GM08714 (cell line): ENCODE measurements at regions not wholly inside any gene's neighbourhood (a gene's known extent, or its start where the extent isn't known, plus 50 kb on each side); places are given as distances from the start of the nearest gene placed in this dataset.

Experiments used
- H3K4me3 ChIP-seq: fragments of 200-500 bp; sonication (Bioruptor generic); 2 replicates; pipeline ENCODE4 v1.5.1; 2014; ENCODE audit warnings: mild to moderate bottlenecking, low read length, inconsistent platforms
- ZNF274 ChIP-seq: IDR thresholded peaks from 2 replicates; pipeline ENCODE4 v1.6.1; 2012; ENCODE audit warnings: mild to moderate bottlenecking, low read depth, low read length

DNA sequence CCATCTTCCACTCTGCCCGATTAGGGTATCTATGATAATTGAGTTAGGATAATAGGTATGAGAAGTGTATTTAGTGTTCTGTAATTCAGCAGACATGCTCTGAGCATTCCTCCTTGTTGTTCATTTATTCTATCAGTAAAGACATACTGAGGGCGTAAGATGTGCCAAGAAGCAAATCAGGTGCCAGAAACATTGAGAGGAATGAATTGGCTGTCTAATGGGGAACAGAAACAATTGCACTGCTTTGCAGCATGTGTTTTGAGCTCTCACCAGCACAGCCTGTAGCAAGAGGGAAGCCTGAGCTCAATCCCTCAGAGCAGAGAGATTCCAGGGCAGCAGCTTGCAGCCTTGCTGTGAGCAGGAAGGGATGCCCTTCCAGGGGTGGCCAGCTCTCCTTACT lies 589.3 kb downstream of the BCL11B start:
- TF ChIP-seq ZNF274, result no peak
- H3K4me3 ChIP-seq, result no peak overlapping the region

DNA sequence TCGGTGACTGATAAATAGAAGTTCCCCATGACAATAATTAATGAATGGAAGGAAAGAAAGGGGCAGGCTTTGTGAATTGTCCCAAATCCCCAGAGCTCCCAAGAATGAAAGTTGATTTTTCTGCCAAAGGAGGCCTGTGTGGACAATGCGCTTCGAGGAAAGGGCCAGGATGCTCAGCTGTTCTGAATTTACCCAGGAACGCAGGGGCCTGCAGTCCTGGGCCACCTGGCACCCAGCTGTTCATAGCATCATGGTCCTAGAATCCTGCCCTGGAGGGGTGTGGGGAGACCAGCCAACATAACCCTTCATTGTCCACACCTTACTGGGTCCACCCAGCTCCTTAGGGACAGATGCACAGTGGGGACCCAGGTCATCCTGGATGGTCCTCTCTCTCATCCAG lies 587.5 kb downstream of the BCL11B start:
- no peak overlapping the region for H3K4me3 ChIP-seq
- no peak for TF ChIP-seq ZNF274

DNA sequence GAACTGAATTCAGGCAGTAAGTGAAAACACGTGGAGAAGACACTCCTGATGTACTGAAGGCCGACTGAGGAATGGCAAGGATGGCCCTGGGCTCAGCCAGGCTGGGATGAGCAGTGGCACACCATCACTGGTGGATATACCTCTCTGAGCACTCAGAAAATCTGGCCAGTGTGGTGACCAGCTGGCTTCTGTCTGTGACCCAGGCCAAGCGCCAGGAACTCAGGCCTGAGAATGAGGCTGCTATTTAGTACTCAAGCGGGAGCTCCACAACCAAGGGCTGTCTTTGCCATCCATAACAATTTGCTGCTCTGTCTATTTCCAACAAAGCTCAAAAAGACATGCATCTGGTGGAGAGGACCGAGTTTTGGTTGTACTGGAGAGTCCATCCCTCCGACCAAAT lies 586.3 kb downstream of the BCL11B start:
- no peak for TF ChIP-seq ZNF274

DNA sequence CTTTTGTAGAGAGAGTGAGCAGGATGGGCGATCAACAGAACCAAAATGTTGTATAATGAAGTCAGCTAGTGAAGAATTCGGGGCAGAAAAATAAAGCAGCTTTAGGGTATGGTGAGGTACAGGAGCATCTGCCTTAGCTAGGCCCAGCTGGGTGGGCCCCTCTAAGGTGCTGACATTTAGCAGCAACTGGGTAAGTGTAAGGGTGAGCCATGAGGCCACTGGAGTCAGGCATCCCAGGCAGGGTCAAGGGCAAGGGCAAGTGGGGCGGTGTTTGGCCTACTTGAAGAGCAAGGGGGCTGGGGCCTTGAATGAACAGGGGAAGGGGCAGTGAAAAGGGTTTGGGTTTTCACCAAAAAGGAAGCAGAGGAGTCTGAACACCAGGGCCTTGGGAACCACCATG lies 583.6 kb downstream of the BCL11B start:
- H3K4me3 ChIP-seq, result no peak overlapping the region
- TF ChIP-seq ZNF274, result no peak

More for the DNA sequence above, 586.3 kb downstream of the BCL11B start:
- no peak overlapping the region for H3K4me3 ChIP-seq

DNA sequence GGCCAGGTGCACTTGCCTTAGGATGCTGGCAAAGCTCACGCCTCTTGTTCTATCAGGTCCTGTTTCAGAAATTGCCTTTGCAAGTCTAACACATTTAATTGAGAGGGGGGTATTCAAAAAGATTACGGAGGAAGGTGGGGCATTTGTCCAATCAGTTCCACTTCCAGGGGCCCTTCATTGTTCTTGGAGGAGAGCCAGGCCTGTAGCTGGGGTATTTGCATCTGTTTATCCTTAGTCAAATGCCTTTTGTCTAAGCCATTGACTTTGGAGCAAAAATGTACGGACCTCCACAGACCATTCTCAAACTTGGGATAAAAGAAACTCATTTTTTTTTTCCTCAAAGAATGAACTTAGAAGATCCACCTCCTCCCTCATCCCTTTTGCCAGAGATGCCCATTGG lies 582.0 kb downstream of the BCL11B start:
- H3K4me3 ChIP-seq, result no peak overlapping the region
- TF ChIP-seq ZNF274, result no peak

DNA sequence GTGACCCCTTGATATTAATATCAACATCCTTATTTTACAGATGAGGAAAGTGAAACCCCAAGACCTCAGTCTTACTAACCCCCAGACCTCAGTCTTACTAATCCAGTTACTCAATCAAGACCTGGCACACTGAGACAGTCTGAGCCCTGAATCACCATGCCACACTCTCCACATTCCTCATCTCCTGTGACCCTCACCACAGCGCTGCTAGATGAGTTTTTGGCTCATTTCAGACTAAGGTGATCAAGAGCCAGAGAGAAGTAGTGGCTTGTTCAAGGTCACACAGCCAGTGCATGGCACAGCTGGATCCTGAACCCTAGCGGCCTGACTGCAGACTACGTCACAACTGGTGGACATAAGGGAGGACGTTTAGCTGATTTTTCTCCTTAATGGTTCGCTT lies 579.2 kb downstream of the BCL11B start:
- H3K4me3 ChIP-seq, result no peak overlapping the region
- TF ChIP-seq ZNF274, result no peak

DNA sequence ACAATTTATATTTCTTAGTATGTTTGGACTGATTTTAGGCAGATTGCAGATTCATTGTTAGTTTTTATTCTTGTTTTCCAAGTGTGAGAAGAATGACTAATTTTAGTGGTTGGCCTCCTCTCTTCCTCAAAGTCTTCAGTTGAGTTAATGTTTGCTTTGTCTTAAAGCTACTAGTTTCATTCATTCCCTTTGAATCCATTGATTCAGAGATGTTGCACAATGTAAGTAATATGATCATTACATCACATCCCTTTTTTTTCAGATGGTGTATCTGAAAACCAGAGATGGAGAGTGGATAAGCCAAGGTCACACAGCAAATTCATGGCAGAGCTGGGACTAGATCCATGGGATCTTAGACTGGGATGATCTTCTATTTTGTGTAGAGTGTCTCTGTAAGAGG lies 577.5 kb downstream of the BCL11B start:
- no peak for TF ChIP-seq ZNF274
- H3K4me3 ChIP-seq, result no peak overlapping the region

DNA sequence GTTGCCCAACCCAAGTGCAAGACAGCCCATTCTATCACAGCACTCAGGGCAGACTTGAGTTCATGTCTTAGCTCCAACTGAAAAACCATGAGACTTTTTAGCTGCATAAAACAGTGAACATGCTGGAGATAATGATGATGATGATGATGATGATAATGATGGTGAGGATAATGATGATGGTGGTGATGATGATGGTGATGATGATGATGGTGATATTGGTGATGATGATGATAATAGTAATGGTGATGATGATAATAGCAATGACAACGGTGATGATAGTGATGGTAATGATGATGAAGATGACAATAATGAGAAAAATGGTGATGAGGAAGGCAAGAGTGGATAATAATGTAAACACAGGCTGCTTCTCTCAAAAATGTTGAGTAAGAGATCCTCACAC lies 576.2 kb downstream of the BCL11B start:
- TF ChIP-seq ZNF274, result no peak
- H3K4me3 ChIP-seq, result no peak overlapping the region

DNA sequence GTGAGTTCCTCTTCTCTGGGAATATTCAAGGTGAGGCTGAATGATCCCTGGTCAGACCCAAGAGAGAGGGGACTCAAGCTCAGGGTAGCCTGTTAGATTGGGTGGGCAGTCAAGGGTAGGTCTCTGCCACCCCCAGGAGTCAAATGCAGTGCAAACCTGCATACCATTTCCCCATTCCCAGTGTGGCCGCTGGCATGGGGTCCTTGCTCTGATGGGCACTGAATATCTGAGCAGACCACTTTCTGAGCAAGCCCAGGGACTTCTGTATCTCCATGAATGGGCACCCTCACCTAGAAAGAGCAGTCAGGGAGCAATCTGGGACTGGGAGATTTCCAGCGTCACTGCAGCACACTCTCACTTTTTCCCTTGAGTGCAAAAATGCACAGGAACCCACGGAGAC lies 573.7 kb downstream of the BCL11B start:
- no peak for TF ChIP-seq ZNF274
- H3K4me3 ChIP-seq, result no peak overlapping the region

DNA sequence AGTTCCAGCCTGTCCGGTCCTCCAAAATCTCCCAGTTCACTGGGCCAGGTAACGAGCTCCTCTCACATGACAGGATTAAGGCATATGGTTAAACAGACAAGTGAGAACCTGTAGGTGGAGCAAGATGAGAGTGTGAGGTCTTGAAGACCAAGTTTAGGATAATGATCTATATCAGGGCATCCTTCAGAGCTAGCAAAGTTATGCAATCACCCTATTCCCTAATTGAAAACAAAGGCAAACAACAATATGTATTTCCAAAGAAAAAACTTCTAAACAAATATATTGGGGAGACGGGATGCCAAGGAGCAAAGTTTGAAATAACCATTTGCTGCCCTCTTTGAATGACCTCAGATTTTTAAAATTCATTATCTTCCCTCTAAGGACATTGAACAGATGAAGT lies 571.2 kb downstream of the BCL11B start:
- no peak for TF ChIP-seq ZNF274

DNA sequence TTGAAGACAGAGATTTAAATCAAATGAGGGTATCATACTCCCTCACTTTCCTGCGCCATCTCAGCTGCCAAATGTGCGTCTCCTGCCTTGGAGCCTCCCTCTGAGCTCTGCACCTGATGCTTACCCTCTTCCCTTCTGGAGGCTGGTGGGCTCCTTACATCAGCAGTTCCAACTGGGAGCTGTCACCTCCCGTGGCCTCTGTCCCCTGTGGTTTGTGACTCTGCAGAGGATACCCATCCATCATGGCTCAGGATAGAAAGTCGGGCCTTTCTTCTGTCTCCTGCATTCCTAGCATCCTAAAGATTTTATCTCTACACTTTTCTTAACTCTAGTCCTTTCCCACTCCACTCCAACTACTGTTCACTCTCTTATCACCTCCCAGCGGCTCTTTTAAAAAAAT lies 570.6 kb downstream of the BCL11B start:
- H3K4me3 ChIP-seq, result no peak overlapping the region
- TF ChIP-seq ZNF274, result no peak

More for the DNA sequence above, 571.2 kb downstream of the BCL11B start:
- no peak overlapping the region for H3K4me3 ChIP-seq

DNA sequence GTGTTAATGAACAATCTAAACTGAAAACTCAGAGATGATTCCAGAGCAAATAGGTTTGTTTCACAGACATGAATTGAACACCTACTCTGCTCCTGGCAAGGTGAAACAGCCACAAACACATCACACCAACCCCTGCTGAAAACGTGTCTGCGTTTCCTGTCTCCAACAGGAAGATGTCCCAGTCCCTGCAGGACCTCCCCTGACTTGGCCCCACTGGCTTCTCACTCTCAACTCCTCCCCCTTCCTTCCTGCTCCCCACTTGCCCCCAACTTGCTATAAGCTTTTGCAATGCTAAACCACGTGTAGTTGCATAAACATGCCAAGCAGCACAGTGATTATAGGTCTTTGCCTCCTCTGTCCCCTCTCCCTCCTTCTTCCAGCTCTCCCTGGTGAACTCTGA lies 567.6 kb downstream of the BCL11B start:
- no peak overlapping the region for H3K4me3 ChIP-seq
- no peak for TF ChIP-seq ZNF274

DNA sequence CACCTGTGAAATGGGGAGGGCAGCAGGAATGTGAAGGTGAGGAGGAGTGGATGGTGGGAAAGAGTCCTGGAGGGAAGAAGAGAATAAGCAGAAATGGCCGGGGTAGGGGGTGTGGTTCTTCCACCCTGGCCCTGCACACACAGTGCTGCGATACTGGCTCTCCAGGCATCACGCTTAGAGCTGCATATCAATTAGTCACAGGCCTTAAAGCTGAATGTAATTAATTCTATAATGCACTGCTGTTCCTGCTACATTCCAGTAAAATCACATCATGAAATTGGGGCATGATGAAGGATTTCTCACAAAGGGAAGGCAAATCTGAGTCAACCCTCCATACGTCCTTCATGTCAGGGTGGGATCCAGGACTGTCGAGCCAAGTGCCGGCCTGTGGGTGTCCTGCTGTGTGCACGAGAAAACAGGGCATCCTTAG lies 566.1 kb downstream of the BCL11B start:
- no peak overlapping the region for H3K4me3 ChIP-seq
- TF ChIP-seq ZNF274, result no peak

DNA sequence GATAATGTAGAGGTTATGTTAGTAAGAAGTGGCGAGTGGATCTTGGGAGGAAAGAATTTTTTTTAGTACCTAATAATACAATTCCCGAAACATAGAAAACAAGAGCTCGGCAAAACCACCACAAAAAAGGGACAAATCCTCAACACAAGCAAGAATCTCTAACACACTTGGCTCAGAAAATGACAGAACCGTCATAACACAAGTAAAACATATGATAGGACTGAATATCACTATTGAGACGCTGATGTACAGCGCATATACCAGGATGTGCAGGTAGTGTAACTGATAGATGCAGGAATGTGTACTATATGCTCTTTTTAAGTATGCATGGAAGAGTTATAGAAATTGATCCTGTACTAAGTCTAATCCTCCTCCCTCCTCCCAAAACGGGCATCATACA lies 564.5 kb downstream of the BCL11B start:
- TF ChIP-seq ZNF274, result no peak
- H3K4me3 ChIP-seq, result no peak overlapping the region

DNA sequence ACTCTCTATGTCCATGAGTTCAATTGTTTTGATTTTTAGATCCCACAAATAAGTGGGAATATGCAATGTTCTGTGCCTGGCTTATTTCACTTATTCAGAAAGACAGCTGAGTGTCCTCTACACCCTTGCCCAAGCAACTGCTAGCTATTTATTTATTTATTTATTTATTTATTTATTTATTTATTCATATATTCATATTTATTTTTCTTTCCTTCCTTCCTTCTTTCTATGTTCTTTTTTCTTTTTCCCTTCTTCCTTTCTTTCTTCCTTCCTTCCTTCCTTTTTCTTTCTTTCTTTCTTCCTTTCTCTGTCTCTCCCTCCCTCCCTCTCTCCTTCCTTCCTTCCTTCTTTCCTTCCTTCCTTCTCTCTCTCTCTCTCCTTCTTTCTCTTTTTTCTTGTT lies 563.4 kb downstream of the BCL11B start:
- TF ChIP-seq ZNF274, result no peak
- H3K4me3 ChIP-seq, result no peak overlapping the region

DNA sequence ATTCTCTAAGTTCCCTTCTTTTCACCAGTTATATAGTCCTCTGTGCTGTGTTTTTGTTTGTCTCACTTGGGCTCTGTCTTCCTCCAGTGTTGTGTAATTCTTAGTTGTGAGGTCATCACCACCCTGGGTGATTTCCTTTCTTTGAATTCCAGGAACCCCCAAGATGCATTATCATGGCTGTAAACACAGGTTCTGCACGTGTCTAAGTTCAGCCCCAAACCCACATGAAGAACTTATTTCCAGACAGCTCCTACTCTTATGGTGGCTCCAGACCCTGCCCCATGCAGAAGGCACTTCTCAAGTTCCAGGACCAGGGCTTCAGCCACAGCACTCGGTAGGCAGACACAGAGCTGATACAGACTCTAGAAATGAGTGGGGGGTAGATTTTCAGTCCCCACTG lies 560.5 kb downstream of the BCL11B start:
- no peak for TF ChIP-seq ZNF274

More for the DNA sequence above, 560.5 kb downstream of the BCL11B start:
- H3K4me3 ChIP-seq, result no peak overlapping the region
